GM08714 (cell line): ENCODE measurements at regions not wholly inside any gene's neighbourhood (a gene's known extent, or its start where the extent isn't known, plus 50 kb on each side); places are given as distances from the start of the nearest gene placed in this dataset.
"Not testable (repeated sequence)": the region's sequence is repeated elsewhere in the genome, so short reads cannot be mapped to it uniquely, and the experiment has no call there.

Experiments
- H3K4me3 ChIP-seq: fragments of 200-500 bp; sonication (Bioruptor generic); 2 replicates; pipeline ENCODE4 v1.5.1; 2014; ENCODE audit warnings: mild to moderate bottlenecking, low read length, inconsistent platforms
- ZNF274 ChIP-seq: IDR thresholded peaks from 2 replicates; pipeline ENCODE4 v1.6.1; 2012; ENCODE audit warnings: mild to moderate bottlenecking, low read depth, low read length

DNA sequence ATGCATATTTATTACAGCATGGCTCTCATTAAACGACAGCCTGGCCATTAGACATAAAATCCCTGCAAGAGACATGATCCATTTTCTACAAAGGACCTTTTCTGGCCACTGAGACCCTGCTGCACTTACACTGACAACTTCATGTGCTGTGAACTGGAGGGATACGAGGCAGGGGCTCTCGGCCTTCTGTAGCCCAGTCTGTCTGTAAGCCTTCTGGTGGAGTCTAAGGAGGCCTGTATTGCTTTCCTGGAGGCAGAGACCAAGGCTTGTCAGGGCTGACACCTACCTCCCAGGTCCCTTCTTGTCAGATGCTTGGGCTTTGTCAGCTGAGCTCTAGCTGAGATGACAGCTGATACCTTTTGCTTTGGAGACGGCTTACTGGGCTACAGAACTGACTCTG, 776.9 kb upstream of the ARPP21 start:
- H3K4me3 ChIP-seq: no peak overlapping the region
- TF ChIP-seq ZNF274: no peak

DNA sequence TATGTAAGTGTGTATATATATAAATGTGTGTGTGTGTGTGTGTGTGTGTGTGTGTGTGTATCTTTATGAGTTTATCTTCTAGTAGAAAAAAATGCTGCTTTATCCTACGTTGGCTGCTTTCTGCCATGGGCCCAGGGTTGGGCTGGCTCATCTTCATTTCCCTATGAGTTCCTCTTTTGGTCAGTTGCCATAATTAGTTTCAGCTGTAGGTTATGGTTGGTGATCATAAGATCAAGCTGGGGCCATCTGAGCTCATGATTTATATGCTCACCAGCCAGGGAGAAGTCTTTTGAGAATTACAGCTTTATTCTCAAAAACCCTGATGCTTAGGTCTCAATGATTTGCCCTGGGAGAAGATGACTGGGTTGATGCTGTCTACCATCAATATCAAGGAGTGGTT, 775.8 kb upstream of the ARPP21 start:
- H3K4me3 ChIP-seq: no peak overlapping the region
- no peak for TF ChIP-seq ZNF274

DNA sequence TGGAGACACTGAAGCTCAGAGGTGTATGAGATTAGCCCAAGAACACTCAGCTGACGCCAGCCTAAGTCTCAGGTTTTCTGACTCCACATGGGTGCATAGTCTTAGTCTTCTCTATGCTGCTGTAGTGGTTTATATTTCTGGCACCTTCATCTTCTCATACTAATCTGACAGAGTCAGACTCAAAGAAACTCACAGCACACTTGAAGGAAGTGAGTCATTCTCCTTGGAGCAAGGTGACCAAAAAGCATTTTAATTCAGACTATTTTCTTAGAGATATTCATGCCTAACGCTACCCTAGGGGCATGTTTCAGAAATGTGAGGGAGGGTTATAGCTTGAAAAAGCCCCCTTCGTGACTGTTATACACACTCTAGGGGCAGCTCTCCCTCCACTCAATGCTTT, 775.3 kb upstream of the ARPP21 start:
- TF ChIP-seq ZNF274: no peak
- no peak overlapping the region for H3K4me3 ChIP-seq

GRCh38 chr3:34865346-34865745, 774.0 kb upstream of the ARPP21 start:
- no peak for TF ChIP-seq ZNF274
- H3K4me3 ChIP-seq: no peak overlapping the region

- TF ChIP-seq ZNF274: no peak
- H3K4me3 ChIP-seq: no peak overlapping the region
These were observed 770.4 kb upstream of the ARPP21 start for GRCh38 chr3:34868935-34869334.

- no peak overlapping the region for H3K4me3 ChIP-seq
- TF ChIP-seq ZNF274: no peak
These were observed 769.6 kb upstream of the ARPP21 start for GRCh38 chr3:34869696-34870095.

DNA sequence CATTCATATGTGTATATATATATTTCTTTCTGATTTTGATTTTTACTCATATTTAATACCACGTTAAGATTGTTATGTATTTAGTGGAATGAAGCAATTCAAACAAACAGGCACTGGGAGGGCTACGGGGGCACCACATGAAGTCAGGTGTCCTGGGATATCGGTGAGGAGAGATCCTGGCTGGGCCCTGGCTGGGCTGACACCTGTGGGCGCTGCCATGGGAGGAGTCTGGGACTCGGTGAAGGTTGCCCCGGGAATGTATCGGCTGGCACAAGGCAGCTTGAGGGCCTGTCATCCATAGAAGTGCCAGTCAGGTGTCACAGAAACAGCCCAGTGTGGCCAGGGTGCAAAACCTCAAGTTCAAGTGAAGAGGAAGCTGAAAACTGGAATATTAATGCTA, 766.9 kb upstream of the ARPP21 start:
- no peak for TF ChIP-seq ZNF274
- H3K4me3 ChIP-seq: no peak overlapping the region

- TF ChIP-seq ZNF274: no peak
These were observed 762.3 kb upstream of the ARPP21 start for GRCh38 chr3:34876997-34877396.

GRCh38 chr3:34878488-34878887, 760.8 kb upstream of the ARPP21 start:
- no peak for TF ChIP-seq ZNF274
- H3K4me3 ChIP-seq: no peak overlapping the region

More at GRCh38 chr3:34876997-34877396, 762.3 kb upstream of the ARPP21 start:
- H3K4me3 ChIP-seq: no peak overlapping the region

GRCh38 chr3:34881026-34881425, 758.3 kb upstream of the ARPP21 start:
- no peak overlapping the region for H3K4me3 ChIP-seq
- TF ChIP-seq ZNF274: no peak

DNA sequence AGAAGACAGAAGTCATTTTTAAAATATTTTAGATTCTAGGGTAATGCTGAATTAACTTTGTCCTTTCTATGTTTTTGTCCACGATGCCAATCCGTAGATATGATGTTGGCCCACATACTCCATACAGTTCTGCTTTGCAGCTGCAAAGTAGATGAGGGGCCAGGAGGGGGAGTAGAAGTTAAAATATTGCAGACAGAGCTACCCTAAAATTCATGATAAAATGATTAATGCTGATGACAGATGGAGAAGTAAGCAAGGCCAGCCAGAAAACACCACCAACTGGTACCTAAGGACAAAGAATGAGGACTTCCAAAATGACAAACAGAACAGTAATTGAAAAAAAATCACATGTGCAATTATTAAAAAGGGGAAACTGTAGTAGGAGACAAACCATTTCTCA, 756.6 kb upstream of the ARPP21 start:
- no peak overlapping the region for H3K4me3 ChIP-seq
- no peak for TF ChIP-seq ZNF274

DNA sequence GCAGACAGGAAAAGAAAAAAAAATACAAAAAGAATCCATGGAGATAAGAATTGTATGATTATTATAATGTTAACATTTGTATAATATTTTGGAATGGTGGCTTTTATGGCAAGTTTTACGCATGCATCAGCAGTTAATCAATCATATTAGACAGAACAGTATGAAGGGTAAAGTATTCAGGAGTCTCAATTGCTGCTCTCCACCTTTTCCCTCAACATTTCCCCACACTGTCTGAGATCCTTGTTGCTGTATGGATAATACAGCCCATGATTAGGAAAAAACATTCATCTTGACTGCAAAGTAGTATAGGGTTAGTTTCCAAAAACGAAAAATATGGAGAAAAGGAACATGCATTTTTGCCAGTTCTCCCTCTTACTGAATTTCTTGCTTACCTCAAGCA, 755.3 kb upstream of the ARPP21 start:
- no peak overlapping the region for H3K4me3 ChIP-seq
- TF ChIP-seq ZNF274: no peak

GRCh38 chr3:34886443-34886842, 752.9 kb upstream of the ARPP21 start:
- no peak for TF ChIP-seq ZNF274
- no peak overlapping the region for H3K4me3 ChIP-seq

GRCh38 chr3:34889641-34890040, 749.7 kb upstream of the ARPP21 start:
- no peak for TF ChIP-seq ZNF274
- no peak overlapping the region for H3K4me3 ChIP-seq

DNA sequence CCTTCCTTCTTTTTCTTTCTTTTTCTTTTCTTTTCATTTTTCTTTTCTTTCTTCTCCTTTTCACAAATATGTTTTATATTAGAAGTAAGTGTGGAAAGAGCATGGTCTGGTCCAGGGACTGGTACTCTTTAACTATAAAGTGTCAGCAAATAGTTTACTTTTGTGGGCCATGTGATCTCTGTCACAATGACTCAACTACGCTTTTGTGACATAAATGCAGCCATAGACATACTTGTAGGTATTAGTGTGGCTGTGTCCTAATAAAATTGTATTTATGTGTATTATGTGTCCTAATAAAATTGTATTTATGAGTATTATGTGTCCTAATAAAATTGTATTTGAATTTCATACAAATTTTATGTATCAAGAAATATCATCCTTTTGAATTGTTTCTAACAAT, 749.1 kb upstream of the ARPP21 start:
- H3K4me3 ChIP-seq: no peak overlapping the region
- no peak for TF ChIP-seq ZNF274

DNA sequence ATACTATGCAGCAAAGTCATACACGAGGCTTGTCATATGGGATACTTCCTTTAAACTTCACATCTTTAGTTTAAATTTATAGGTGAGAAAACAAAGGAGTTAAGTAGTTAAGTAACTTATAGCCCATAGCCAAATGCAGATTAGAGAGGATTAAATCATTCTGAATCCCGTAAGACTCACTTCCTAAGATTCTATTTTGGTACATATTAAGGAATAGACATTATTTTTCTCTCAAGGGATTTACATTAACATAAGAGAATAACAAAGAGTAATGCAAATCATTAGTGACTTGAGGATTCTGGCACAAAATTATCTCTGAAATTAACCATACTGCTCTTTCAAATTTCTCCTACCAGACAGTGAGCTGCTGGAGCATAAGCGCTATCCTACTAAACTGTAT, 747.4 kb upstream of the ARPP21 start:
- no peak overlapping the region for H3K4me3 ChIP-seq
- no peak for TF ChIP-seq ZNF274

DNA sequence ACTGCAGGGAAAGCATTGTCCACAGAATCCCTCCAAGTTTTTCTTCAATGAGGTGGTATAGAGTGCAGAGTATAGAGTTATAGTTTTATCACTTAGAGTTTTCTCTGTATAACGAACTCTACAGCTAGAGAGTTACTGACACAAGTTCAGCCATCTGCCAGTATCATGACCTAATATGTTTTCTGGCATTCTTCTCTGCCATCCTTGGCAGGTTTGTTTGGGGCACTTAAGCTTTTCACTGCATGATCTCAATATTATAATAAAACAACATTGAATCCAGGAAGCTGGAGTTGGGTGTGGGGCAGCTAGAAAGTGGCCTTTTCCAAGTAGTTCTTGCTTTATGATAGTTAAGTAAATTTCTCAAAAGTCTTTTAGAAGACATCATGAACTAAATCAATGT, 743.5 kb upstream of the ARPP21 start:
- TF ChIP-seq ZNF274: no peak
- no peak overlapping the region for H3K4me3 ChIP-seq

DNA sequence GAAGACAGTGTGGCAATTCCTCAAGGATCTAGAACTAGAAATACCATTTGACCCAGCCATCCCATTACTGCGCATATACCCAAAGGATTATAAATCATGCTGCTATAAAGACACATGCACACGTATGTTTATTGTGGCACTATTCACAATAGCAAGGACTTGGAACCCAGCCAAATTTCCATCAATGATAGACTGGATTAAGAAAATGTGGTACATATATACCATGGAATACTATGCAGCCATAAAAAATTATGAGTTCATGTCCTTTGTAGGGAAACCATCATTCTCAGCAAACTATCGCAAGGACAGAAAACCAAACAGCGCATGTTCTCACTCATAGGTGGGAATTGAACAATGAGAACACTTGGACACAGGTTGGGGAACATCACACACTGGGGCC, 729.6 kb upstream of the ARPP21 start:
- not testable (repeated sequence) for H3K4me3 ChIP-seq
